ENCODE measurements at regions not wholly inside any gene's neighbourhood (a gene's known extent, or its start where the extent isn't known, plus 50 kb on each side); places are given as distances from the start of the nearest gene placed in this dataset.

DNA sequence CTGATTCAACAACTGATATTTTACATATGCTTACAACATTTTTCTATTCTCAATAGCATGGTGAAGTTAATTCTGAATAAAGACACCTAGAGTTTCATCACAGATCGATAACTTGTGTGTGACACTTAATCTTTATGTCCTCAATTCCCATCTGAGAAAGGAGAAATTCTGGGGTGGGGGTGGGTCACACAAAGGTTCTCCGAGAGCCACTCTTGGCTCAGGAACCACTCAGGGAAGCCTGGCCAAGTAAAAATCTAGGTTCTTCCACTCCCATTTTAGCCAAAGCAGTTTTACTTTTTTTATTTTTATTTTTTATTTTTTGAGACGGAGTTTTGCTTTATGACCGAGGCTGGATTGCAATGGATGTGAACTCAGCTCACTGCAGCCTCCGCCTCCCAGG lies 111.0 kb upstream of the TBL1XR1 start:
- H3K27ac Mint-ChIP-seq: no peak overlapping the region
- H3K27me3 Mint-ChIP-seq (ENCODE audit: low read depth): peaks cover 1% of the 10 kb centered on the region
- CTCF ChIA-PET: no interaction called here
- no peak for DNase-seq
- H3K9me3 Mint-ChIP-seq: peaks cover 7% of the 10 kb centered on the region
- H3K4me1 Mint-ChIP-seq (ENCODE audit: low read depth): peaks cover 8% of the 10 kb centered on the region
- intact Hi-C loops (cut with micrococcal nuclease): no loop called here
- peaks cover 2% of the 10 kb centered on the region for H3K36me3 Mint-ChIP-seq (ENCODE audit: low read depth)
- H3K4me3 Mint-ChIP-seq: no peak overlapping the region

DNA sequence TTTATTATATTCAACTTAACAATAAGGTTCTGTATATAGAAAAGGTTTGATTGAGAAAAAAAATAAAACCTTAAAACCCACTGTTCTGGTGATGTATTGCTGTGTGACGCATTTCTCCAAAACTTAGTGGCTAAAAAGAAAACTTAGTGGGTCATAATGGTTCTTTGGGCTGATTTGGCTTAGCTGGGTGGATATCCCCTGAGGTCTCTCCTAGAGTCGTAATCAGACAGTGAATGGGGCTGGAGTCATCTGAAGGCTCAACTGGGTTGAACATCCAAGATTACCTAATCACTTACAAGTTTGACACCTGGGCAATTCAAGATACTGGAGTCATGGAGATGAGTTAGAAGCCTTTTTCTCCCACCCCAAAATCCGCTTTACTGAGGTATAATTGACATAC lies 111.6 kb upstream of the TBL1XR1 start:
- Mint-ChIP-seq H3K27me3 (ENCODE audit: low read depth) (peaks cover 1% of the 10 kb centered on the region), H3K27ac (no peak overlapping the region), H3K9me3 (peaks cover 7% of the 10 kb centered on the region), H3K4me1 (ENCODE audit: low read depth) (peaks cover 8% of the 10 kb centered on the region), H3K4me3 (no peak overlapping the region), H3K36me3 (ENCODE audit: low read depth) (peaks cover 2% of the 10 kb centered on the region)
- no peak for DNase-seq
- CTCF ChIA-PET: no interaction called here
- intact Hi-C loops (cut with micrococcal nuclease): no loop called here

DNA sequence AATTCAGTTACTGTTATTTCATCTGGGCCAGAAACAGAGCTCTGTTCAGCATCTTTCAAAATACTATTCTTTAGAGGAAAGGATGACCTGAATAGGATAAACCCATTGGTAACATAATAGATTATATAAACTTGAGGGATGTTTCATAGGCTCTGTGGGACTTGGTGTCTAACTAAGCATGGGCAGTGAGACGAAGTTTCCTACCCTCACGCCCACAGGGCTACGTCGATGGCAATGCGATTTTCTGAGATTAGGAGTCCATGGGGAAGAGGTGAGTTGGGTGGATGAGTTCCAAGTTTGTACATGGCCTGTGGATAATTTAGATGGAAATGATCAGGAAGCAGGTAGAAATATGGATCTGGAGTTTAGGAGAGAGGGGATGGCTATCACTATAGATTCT lies 115.2 kb upstream of the TBL1XR1 start:
- H3K36me3 Mint-ChIP-seq (ENCODE audit: low read depth): peaks cover 2% of the 10 kb centered on the region
- no peak overlapping the region for H3K4me3 Mint-ChIP-seq
- H3K27me3 Mint-ChIP-seq (ENCODE audit: low read depth): peaks cover 1% of the 10 kb centered on the region
- H3K9me3 Mint-ChIP-seq: peaks cover 7% of the 10 kb centered on the region
- peaks cover 13% of the 10 kb centered on the region for H3K4me1 Mint-ChIP-seq (ENCODE audit: low read depth)
- CTCF ChIA-PET: interaction anchor here (0.6 kb wide), 1 partner anchor 126 kb away, joined by 3 read pairs; no protein-coding TSS in a partner anchor
- H3K27ac Mint-ChIP-seq: no peak overlapping the region
- intact Hi-C loops (cut with micrococcal nuclease): no loop called here
- DNase-seq: no peak

DNA sequence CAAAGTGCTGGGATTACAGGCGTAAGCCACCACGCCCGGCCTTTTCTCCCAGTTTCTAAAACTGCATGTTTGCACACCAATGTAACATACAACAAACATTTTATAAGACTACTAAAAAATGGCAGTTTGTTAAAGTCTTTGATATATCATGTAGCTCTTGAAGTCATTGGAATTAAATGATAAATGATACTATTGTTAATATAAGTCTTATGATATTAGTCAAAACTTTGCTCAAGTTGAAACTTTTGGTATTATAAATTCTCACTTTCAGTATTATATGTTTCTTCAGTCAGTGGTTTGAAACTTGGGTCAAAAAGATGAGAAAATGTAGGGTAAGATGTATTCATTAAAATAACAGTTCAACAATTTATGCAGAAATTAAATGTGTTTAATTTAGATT lies 117.6 kb upstream of the TBL1XR1 start:
- H3K27ac Mint-ChIP-seq: peak overlapping the region; percentile 46
- peaks cover 1% of the 10 kb centered on the region for H3K27me3 Mint-ChIP-seq (ENCODE audit: low read depth)
- intact Hi-C loops (cut with micrococcal nuclease): loop anchor here (1.0 kb wide), 5 partner anchors 22 to 112 kb away; no protein-coding TSS in a partner anchor

DNA sequence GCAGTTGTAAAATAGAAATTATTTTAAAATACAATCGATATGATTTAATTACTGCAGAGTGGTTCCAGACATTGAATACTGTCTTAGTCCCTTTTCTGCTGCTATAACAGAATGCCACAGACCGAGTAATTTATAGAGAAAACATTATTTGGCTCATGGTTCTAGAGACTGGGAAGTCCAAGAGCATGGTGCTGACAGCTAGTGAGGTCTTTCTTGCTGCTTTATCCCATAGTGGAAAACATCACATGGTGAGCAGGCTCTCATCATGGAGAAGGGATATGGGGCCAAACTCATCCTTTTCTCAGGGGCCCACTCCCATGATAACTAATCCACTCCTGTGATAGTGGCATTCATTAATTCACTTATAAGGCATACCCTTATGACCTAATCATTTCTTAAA lies 120.0 kb upstream of the TBL1XR1 start:
- intact Hi-C loops (cut with micrococcal nuclease): no loop called here
- Mint-ChIP-seq H3K27ac (no peak overlapping the region), H3K27me3 (ENCODE audit: low read depth) (peaks cover 1% of the 10 kb centered on the region), H3K4me1 (ENCODE audit: low read depth) (peaks cover 44% of the 10 kb centered on the region), H3K36me3 (ENCODE audit: low read depth) (peaks cover 2% of the 10 kb centered on the region), H3K9me3 (peaks cover 7% of the 10 kb centered on the region), H3K4me3 (no peak overlapping the region)
- CTCF ChIA-PET: interaction anchor here (0.6 to 0.7 kb wide), 2 partner anchors 23 to 643 kb away, joined by 3 to 5 read pairs; no protein-coding TSS in a partner anchor
- no peak for DNase-seq

More for the DNA sequence above, 117.6 kb upstream of the TBL1XR1 start:
- Mint-ChIP-seq H3K4me3 (no peak overlapping the region), H3K9me3 (peaks cover 11% of the 10 kb centered on the region), H3K4me1 (ENCODE audit: low read depth) (peaks cover 25% of the 10 kb centered on the region), H3K36me3 (ENCODE audit: low read depth) (peaks cover 2% of the 10 kb centered on the region)
- no peak for DNase-seq
- CTCF ChIA-PET: interaction anchor here (0.6 kb wide), 1 partner anchor 267 kb away, joined by 3 read pairs; no protein-coding TSS in a partner anchor

DNA sequence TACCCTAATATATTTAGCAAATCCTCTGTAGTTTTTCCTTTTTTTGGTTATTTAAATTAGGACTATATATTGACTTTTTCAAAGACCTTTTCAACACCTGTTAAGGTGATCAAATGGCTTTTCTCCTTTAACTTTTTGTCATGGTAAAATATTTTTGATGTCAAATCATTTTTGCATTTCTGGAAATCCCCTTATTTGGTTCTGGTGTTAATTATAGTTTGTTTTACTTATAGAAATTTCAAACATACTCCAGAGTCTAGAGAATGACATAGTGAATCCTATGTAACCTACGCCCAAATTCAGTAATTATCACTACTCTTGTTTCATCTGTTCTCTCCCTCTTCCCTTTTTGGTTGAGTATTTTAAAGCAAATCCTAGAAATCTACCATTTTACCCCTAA lies 121.3 kb upstream of the TBL1XR1 start:
- H3K36me3 Mint-ChIP-seq (ENCODE audit: low read depth): no peaks in the 10 kb centered on the region
- CTCF ChIA-PET: no interaction called here
- intact Hi-C loops (cut with micrococcal nuclease): loop anchor here (2.0 kb wide), 1 partner anchor 262 kb away; no protein-coding TSS in a partner anchor
- H3K27ac Mint-ChIP-seq: no peak overlapping the region
- peaks cover 44% of the 10 kb centered on the region for H3K4me1 Mint-ChIP-seq (ENCODE audit: low read depth)
- no peak overlapping the region for H3K4me3 Mint-ChIP-seq
- no peaks in the 10 kb centered on the region for H3K27me3 Mint-ChIP-seq (ENCODE audit: low read depth)
- peaks cover 4% of the 10 kb centered on the region for H3K9me3 Mint-ChIP-seq
- DNase-seq: no peak

DNA sequence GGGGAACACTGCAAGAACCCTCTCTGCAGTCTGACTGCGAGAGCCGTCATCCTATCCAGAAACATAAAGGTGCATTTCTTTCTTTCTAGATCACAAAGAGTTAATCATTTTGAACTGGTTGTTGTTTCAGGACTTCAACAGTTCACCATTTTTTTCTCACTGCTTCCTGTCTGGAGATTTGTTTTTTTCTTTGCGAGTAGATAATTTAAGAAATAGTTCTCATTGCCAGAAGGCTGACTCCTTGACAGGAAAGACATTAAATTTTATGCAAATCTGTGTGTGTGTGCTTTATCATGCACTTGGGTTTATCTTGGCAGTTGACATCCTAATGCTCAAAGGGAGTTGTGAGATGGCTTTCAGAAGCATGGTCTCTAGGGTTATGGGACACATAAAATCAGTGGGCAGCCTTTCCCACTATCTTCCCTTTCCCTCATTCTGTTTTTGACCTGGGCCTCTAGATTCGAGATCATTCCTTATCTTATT lies 123.5 kb upstream of the TBL1XR1 start:
- H3K9me3 Mint-ChIP-seq: peaks cover 4% of the 10 kb centered on the region
- no peak for DNase-seq
- no peaks in the 10 kb centered on the region for H3K36me3 Mint-ChIP-seq (ENCODE audit: low read depth)
- intact Hi-C loops (cut with micrococcal nuclease): loop anchor here (1.0 kb wide), 2 partner anchors 16 to 39 kb away; no protein-coding TSS in a partner anchor
- CTCF ChIA-PET: interaction anchor here (0.6 kb wide), 1 partner anchor 66 kb away, joined by 4 read pairs; no protein-coding TSS in a partner anchor
- no peak overlapping the region for H3K4me3 Mint-ChIP-seq
- H3K27ac Mint-ChIP-seq: peak overlapping the region; percentile 65
- H3K27me3 Mint-ChIP-seq (ENCODE audit: low read depth): no peaks in the 10 kb centered on the region
- H3K4me1 Mint-ChIP-seq (ENCODE audit: low read depth): peaks cover 36% of the 10 kb centered on the region

DNA sequence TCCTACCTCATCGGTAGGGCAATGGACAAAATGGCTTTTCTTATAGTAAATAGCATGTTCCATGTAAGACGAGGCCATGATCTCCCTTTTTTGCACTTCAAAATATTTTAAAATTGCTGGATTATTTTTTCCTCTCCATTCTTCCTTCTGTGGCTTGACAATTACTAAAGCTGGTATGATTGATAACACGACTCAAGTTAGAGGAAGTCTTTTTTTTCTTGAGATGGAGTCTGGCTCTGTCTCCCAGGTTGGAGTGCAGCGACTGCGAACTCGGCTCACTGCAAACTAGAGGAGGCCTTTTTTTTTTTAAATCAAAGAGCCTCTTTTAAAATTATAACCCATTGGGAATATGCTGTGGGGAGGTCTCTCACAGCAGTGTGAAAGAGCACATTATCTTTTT lies 124.5 kb upstream of the TBL1XR1 start:
- CTCF ChIA-PET: no interaction called here
- Mint-ChIP-seq H3K4me1 (ENCODE audit: low read depth) (peaks cover 36% of the 10 kb centered on the region), H3K9me3 (peaks cover 4% of the 10 kb centered on the region), H3K4me3 (no peak overlapping the region), H3K27me3 (ENCODE audit: low read depth) (no peaks in the 10 kb centered on the region), H3K27ac (no peak overlapping the region), H3K36me3 (ENCODE audit: low read depth) (no peaks in the 10 kb centered on the region)
- no peak for DNase-seq
- intact Hi-C loops (cut with micrococcal nuclease): loop anchor here (1.0 kb wide), 1 partner anchor 38 kb away; no protein-coding TSS in a partner anchor

DNA sequence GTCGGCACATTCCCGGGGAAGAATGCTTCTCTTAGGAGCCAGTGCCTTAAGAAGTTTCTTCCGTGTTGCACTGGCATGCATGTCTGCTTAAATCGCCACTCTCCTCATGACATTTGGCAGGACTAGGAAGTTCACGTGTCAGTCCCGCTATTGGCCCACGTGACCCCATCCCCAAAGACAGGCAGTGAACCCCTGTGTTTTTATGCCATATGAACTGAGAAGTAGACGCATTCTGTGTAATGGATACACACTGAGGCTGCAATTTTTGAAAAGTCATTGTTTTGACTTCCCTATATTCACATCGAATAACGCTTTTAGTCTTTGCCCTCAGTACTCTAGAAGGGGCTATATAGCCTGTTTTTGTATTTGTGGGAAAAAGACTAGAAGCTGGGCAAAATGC lies 125.6 kb upstream of the TBL1XR1 start:
- Mint-ChIP-seq H3K4me3 (no peak overlapping the region), H3K27me3 (ENCODE audit: low read depth) (no peaks in the 10 kb centered on the region)
- intact Hi-C loops (cut with micrococcal nuclease): no loop called here

DNA sequence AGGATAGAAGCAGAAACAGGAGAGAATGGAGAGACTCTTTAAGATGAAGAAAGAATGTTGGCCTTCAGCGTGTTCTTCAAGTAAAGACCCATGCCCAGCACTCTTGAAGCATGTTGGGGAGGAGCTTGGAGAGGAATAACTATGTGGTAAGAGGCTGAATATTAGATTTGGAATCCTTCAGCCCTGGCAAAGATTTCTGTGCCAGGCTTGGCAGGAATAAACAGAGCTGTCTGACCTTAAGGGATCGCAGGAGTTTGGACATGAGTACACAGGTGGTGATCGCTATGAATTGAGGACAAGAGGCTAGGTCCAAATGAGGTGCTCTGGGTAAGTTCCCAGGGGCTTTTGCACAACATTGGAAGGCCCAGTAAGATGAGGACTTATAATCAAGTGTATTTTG lies 132.6 kb upstream of the TBL1XR1 start:
- H3K27me3 Mint-ChIP-seq (ENCODE audit: low read depth): peaks cover 2% of the 10 kb centered on the region
- no peaks in the 10 kb centered on the region for H3K36me3 Mint-ChIP-seq (ENCODE audit: low read depth)
- H3K4me1 Mint-ChIP-seq (ENCODE audit: low read depth): peaks cover 3% of the 10 kb centered on the region
- CTCF ChIA-PET: no interaction called here
- H3K9me3 Mint-ChIP-seq: no peaks in the 10 kb centered on the region
- no peak overlapping the region for H3K27ac Mint-ChIP-seq
- intact Hi-C loops (cut with micrococcal nuclease): no loop called here
- no peak overlapping the region for H3K4me3 Mint-ChIP-seq
- DNase-seq: no peak

More for the DNA sequence above, 125.6 kb upstream of the TBL1XR1 start:
- CTCF ChIA-PET: interaction anchor here (0.8 kb wide), 1 partner anchor 15 kb away, joined by 3 read pairs; no protein-coding TSS in a partner anchor
- Mint-ChIP-seq H3K27ac (no peak overlapping the region), H3K4me1 (ENCODE audit: low read depth) (peaks cover 30% of the 10 kb centered on the region), H3K36me3 (ENCODE audit: low read depth) (no peaks in the 10 kb centered on the region), H3K9me3 (peaks cover 2% of the 10 kb centered on the region)
- DNase-seq: no peak

DNA sequence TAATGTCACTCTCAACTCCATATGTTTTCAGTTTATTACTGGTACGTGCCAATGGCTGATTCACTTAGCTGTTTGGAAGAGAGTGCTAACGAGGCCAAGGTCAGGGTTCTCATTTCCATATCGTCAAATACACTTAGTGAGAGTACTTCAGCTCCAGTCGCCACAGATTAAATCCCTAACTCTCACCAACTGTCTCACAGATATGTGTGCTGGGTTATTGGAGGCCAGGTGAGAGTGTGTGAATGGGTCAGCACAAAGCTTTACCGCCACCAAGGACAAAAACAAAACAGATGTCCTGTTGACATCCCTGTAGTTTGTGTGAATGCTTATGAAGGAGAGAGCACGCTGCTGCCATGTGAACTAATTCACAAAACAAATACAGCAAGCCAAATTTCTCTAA lies 133.5 kb upstream of the TBL1XR1 start:
- peaks cover 3% of the 10 kb centered on the region for H3K4me1 Mint-ChIP-seq (ENCODE audit: low read depth)
- intact Hi-C loops (cut with micrococcal nuclease): no loop called here

DNA sequence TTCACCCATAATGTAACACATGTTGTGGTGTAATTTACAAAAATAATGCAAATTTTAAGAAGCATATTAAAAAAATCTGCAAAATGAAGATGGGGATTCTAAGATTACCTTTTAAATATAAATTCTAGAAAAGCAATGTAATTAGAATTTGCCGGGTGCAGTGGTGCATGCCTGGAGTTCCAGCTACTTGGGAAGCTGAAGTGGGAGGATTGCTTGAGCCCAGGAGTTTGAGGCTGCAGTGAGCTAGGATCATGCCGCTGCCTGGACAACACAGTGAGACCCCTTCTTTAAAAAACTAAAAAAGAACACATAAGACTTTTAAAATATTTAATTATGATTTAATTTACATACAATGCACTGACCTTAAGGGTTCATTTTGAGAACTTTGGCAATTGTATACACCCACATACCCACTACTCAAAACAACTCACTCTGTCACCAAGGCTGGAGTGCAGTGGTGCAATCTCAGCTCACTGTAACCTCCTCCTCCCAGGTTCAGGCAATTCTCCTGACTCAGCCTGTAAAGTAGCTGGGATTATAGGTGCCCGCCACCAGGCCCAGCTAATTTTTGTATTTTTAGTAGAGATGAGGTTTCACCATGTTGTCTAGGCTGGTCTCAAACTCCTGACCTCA lies 134.0 kb upstream of the TBL1XR1 start:
- peaks cover 5% of the 10 kb centered on the region for H3K27me3 Mint-ChIP-seq (ENCODE audit: low read depth)
- no peaks in the 10 kb centered on the region for H3K9me3 Mint-ChIP-seq
- peaks cover 3% of the 10 kb centered on the region for H3K4me1 Mint-ChIP-seq (ENCODE audit: low read depth)
- intact Hi-C loops (cut with micrococcal nuclease): no loop called here
- H3K27ac Mint-ChIP-seq: no peak overlapping the region
- DNase-seq: no peak
- H3K36me3 Mint-ChIP-seq (ENCODE audit: low read depth): no peaks in the 10 kb centered on the region
- no peak overlapping the region for H3K4me3 Mint-ChIP-seq
- CTCF ChIA-PET: interaction anchor here (0.6 kb wide), 1 partner anchor 35 kb away, joined by 3 read pairs; no protein-coding TSS in a partner anchor

More for the DNA sequence above, 133.5 kb upstream of the TBL1XR1 start:
- no peaks in the 10 kb centered on the region for H3K9me3 Mint-ChIP-seq
- H3K4me3 Mint-ChIP-seq: no peak overlapping the region
- no peak overlapping the region for H3K27ac Mint-ChIP-seq
- no peak for DNase-seq
- H3K27me3 Mint-ChIP-seq (ENCODE audit: low read depth): peaks cover 5% of the 10 kb centered on the region
- CTCF ChIA-PET: no interaction called here
- no peaks in the 10 kb centered on the region for H3K36me3 Mint-ChIP-seq (ENCODE audit: low read depth)

DNA sequence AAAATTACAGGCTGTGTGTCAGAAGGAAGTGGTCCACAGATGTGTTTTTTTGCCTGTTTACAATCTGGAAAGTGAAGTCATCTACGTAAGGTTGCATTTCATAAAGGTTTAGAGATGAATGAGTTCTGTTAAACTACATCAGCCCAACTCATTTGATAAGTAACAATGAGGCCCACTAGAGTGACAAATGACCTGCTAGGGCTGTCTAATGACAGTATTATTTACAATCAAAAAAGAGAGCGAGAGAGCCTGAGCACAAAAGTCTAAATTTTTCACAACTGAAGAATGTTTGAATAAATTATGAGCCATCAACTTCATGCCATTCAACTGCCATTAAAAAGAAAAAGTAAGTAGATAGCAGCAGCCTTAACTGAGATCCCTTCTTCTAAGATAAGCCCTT lies 135.7 kb upstream of the TBL1XR1 start:
- CTCF ChIA-PET: interaction anchor here (1.3 kb wide), 1 partner anchor 17 kb away, joined by 5 read pairs; no protein-coding TSS in a partner anchor
- H3K4me3 Mint-ChIP-seq: no peak overlapping the region

More for the DNA sequence above, 135.7 kb upstream of the TBL1XR1 start:
- intact Hi-C loops (cut with micrococcal nuclease): no loop called here
- Mint-ChIP-seq H3K36me3 (ENCODE audit: low read depth) (no peaks in the 10 kb centered on the region), H3K27ac (no peak overlapping the region), H3K27me3 (ENCODE audit: low read depth) (peaks cover 5% of the 10 kb centered on the region), H3K4me1 (ENCODE audit: low read depth) (peaks cover 16% of the 10 kb centered on the region), H3K9me3 (no peaks in the 10 kb centered on the region)
- DNase-seq: no peak
